ENCODE measurements at regions not wholly inside any gene's neighbourhood (a gene's known extent, or its start where the extent isn't known, plus 50 kb on each side); places are given as distances from the start of the nearest gene placed in this dataset.

- Histone ChIP-seq H3K9ac (ENCODE audit: insufficient read length) (no peak overlapping the region), H3K9me3 (ENCODE audit: low read depth, low read length) (no peaks in the 10 kb centered on the region), H3K36me3 (ENCODE audit: insufficient read depth, low read length) (no peaks in the 10 kb centered on the region), H3K27ac (peak overlapping the region; percentile 37), H3K4me3 (no peak overlapping the region)
- TF ChIP-seq FOXP2 (optimal IDR thresholded peaks at IDR 0.05; ENCODE audit: control extremely low read depth, extremely low read length, insufficient read depth) (no peak), EZH2 (IDR thresholded peaks at IDR 0.05) (no peak), POLR2AphosphoS5 (IDR thresholded peaks at IDR 0.05; ENCODE audit: borderline replicate concordance, low read depth, low read length) (no peak)
- no peak for DNase-seq (ENCODE audit: low read depth, low spot score)
These were observed 51.9 kb upstream of the FAM180A start for GRCh38 chr7:135800560-135800959.

GRCh38 chr7:135799881-135800280, 51.3 kb upstream of the FAM180A start:
- Histone ChIP-seq H3K9me3 (ENCODE audit: low read depth, low read length) (no peaks in the 10 kb centered on the region), H3K4me3 (no peak overlapping the region), H3K36me3 (ENCODE audit: insufficient read depth, low read length) (no peaks in the 10 kb centered on the region), H3K9ac (ENCODE audit: insufficient read length) (no peak overlapping the region), H3K27ac (no peak overlapping the region)
- no peak for DNase-seq (ENCODE audit: low read depth, low spot score)
- TF ChIP-seq FOXP2 (optimal IDR thresholded peaks at IDR 0.05; ENCODE audit: control extremely low read depth, extremely low read length, insufficient read depth) (no peak), POLR2AphosphoS5 (IDR thresholded peaks at IDR 0.05; ENCODE audit: borderline replicate concordance, low read depth, low read length) (no peak), EZH2 (IDR thresholded peaks at IDR 0.05) (no peak)

All from SK-N-MC (cell line).